WTC11 (cell line): ENCODE measurements at regions not wholly inside any gene's neighbourhood (a gene's known extent, or its start where the extent isn't known, plus 50 kb on each side); places are given as distances from the start of the nearest gene placed in this dataset.

Source experiments
- ATAC-seq: fragments of 200-7000 bp; cut with Tn5 transposase; 2 replicates; pipeline ENCODE4 v1.10.0; 2021; ENCODE audit warnings: mild to moderate bottlenecking, moderate library complexity
- CTCF ChIA-PET: fragments of 300-600 bp; sonication (Branson Sonifier 250); formaldehyde crosslinking; loops from one replicate; lab custom pipeline; 2021; ENCODE audit warnings: antibody characterized with exemption; lab: Charles Lee
- POLR2A ChIA-PET: fragments of 350-600 bp; sonication (Branson Sonifier 250); formaldehyde crosslinking; loops from one replicate; lab custom pipeline; 2021; ENCODE audit warnings: antibody characterized with exemption; lab: Charles Lee
- DNase-seq: peaks from one replicate; pipeline ENCODE4 v3.0.0; 2021; ENCODE audit warnings: low spot score
- H3K27ac Mint-ChIP-seq: 2 replicates; pipeline ENCODE4 v1.8.0; 2021; ENCODE audit warnings: mixed read lengths
- H3K27me3 Mint-ChIP-seq: 2 replicates; pipeline ENCODE4 v1.8.0; 2021; ENCODE audit warnings: low read depth, mild to moderate bottlenecking, moderate library complexity, mixed read lengths
- H3K36me3 Mint-ChIP-seq: 2 replicates; pipeline ENCODE4 v1.8.0; 2021; ENCODE audit warnings: mixed read lengths
- H3K4me1 Mint-ChIP-seq: 2 replicates; pipeline ENCODE4 v1.8.0; 2022; ENCODE audit warnings: mixed read lengths
- H3K4me3 Mint-ChIP-seq: 2 replicates; pipeline ENCODE4 v1.8.0; 2021; ENCODE audit warnings: mild to moderate bottlenecking, moderate library complexity, mixed read lengths
- H3K9me3 Mint-ChIP-seq: 2 replicates; pipeline ENCODE4 v1.8.0; 2021; ENCODE audit warnings: mixed read lengths
- ARID4B ChIP-seq: sonication (generic); formaldehyde crosslinking; IDR thresholded peaks from 2 replicates; pipeline ENCODE4 v1.8.0; 2023; ENCODE audit warnings: missing genetic modification reagents, mild to moderate bottlenecking, borderline replicate concordance
- ATF1 ChIP-seq: sonication (generic); formaldehyde crosslinking; IDR thresholded peaks from 2 replicates; pipeline ENCODE4 v1.8.1; 2023; ENCODE audit warnings: mild to moderate bottlenecking, moderate library complexity, missing genetic modification reagents
- CREM ChIP-seq: sonication (generic); formaldehyde crosslinking; IDR thresholded peaks from 2 replicates; pipeline ENCODE4 v1.8.1; 2022; ENCODE audit warnings: mild to moderate bottlenecking, missing genetic modification reagents, moderate library complexity
- ETV6 ChIP-seq: sonication (generic); formaldehyde crosslinking; IDR thresholded peaks from 2 replicates; pipeline ENCODE4 v1.8.1; 2022; ENCODE audit warnings: mild to moderate bottlenecking, missing genetic modification reagents
- GABPB1 ChIP-seq: sonication (generic); formaldehyde crosslinking; IDR thresholded peaks from 2 replicates; pipeline ENCODE4 v1.8.1; 2023; ENCODE audit warnings: mild to moderate bottlenecking, missing genetic modification reagents
- GRHL2 ChIP-seq: fragments of 250-450 bp; sonication (Bioruptor Pico); IDR thresholded peaks from 2 replicates; pipeline ENCODE4 v1.8.0; 2022; ENCODE audit warnings: mild to moderate bottlenecking, moderate library complexity; ENCODE audit not compliant: insufficient replicate concordance, severe bottlenecking
- HMGA2 ChIP-seq: fragments of 250-450 bp; sonication (Bioruptor Pico); IDR thresholded peaks from 2 replicates; pipeline ENCODE4 v1.4.0; 2021; ENCODE audit warnings: mild to moderate bottlenecking, moderate library complexity
- HMGXB4 ChIP-seq: sonication (generic); formaldehyde crosslinking; IDR thresholded peaks from 2 replicates; pipeline ENCODE4 v1.8.1; 2023; ENCODE audit warnings: mild to moderate bottlenecking, moderate library complexity, missing genetic modification reagents
- KAT7 ChIP-seq: sonication (generic); formaldehyde crosslinking; IDR thresholded peaks from 2 replicates; pipeline ENCODE4 v1.8.1; 2023; ENCODE audit warnings: missing genetic modification reagents, mild to moderate bottlenecking, borderline replicate concordance
- MLX ChIP-seq: sonication (generic); formaldehyde crosslinking; IDR thresholded peaks from 2 replicates; pipeline ENCODE4 v1.8.1; 2023; ENCODE audit warnings: mild to moderate bottlenecking, missing genetic modification reagents, moderate library complexity
- MXD4 ChIP-seq: fragments of 250-450 bp; sonication (Bioruptor Pico); IDR thresholded peaks from 2 replicates; pipeline ENCODE4 v1.8.0; 2021; ENCODE audit warnings: mild to moderate bottlenecking, moderate library complexity, borderline replicate concordance
- OVOL2 ChIP-seq: fragments of 250-450 bp; sonication (Bioruptor Pico); IDR thresholded peaks from 2 replicates; pipeline ENCODE4 v1.9.0; 2021; ENCODE audit warnings: mild to moderate bottlenecking, borderline replicate concordance
- SP1 ChIP-seq: sonication (generic); formaldehyde crosslinking; conservative IDR thresholded peaks from 2 replicates; pipeline ENCODE4 v1.8.1; 2022; ENCODE audit warnings: missing genetic modification reagents
- STAT6 ChIP-seq: sonication (generic); formaldehyde crosslinking; conservative IDR thresholded peaks from 2 replicates; pipeline ENCODE4 v1.8.1; 2023; ENCODE audit warnings: mild to moderate bottlenecking, low read depth, missing genetic modification reagents, moderate library complexity
- TCF7 ChIP-seq: sonication (generic); formaldehyde crosslinking; IDR thresholded peaks from 2 replicates; pipeline ENCODE4 v1.8.0; 2022; ENCODE audit warnings: mild to moderate bottlenecking, low read depth, missing genetic modification reagents, moderate library complexity
- ZNF232 ChIP-seq: sonication (generic); formaldehyde crosslinking; IDR thresholded peaks from 2 replicates; pipeline ENCODE4 v1.8.0; 2022; ENCODE audit warnings: mild to moderate bottlenecking, missing genetic modification reagents
- ZNF396 ChIP-seq: fragments of 250-450 bp; sonication (Bioruptor Pico); IDR thresholded peaks from 2 replicates; pipeline ENCODE4 v1.8.0; 2021; ENCODE audit warnings: mild to moderate bottlenecking, moderate library complexity, borderline replicate concordance
- ZNF512 ChIP-seq: sonication (generic); formaldehyde crosslinking; IDR thresholded peaks from 2 replicates; pipeline ENCODE4 v1.8.1; 2022; ENCODE audit warnings: missing genetic modification reagents, borderline replicate concordance
- ZNF671 ChIP-seq: fragments of 250-450 bp; sonication (Bioruptor Pico); IDR thresholded peaks from 2 replicates; pipeline ENCODE4 v1.8.0; 2021; ENCODE audit warnings: mild to moderate bottlenecking

- Mint-ChIP-seq H3K4me1 (no peaks in the 10 kb centered on the region), H3K4me3 (no peak overlapping the region), H3K27me3 (no peaks in the 10 kb centered on the region), H3K27ac (no peak overlapping the region), H3K36me3 (no peaks in the 10 kb centered on the region), H3K9me3 (peaks cover 3% of the 10 kb centered on the region; the same call in 1 of the 2 replicates)
- ChIA-PET CTCF (no interaction called here), POLR2A (no interaction called here)
- no peak for DNase-seq
- no peak for TF ChIP-seq GABPB1 (CRISPR knock-in tag)
- TF ChIP-seq STAT6 (CRISPR knock-in tag) = no peak
- TF ChIP-seq ETV6 (CRISPR knock-in tag) = no peak
- no peak for TF ChIP-seq SP1
- no peak for TF ChIP-seq ATF1 (CRISPR knock-in tag)
- no peak for TF ChIP-seq MLX
- TF ChIP-seq ZNF512 (CRISPR knock-in tag) = no peak
- no peak for ATAC-seq
These were observed 1360.9 kb upstream of the ALCAM start for GRCh38 chr3:104005815-104006214.

GRCh38 chr3:104018541-104018940 lies 1348.2 kb upstream of the ALCAM start:
- TF ChIP-seq MXD4 (CRISPR knock-in tag) = no peak
- TF ChIP-seq KAT7 (CRISPR knock-in tag) = no peak
- TF ChIP-seq HMGA2 (CRISPR knock-in tag) = no peak
- TF ChIP-seq CREM = no peak
- no peak for TF ChIP-seq ZNF396
- no peak for TF ChIP-seq TCF7 (CRISPR knock-in tag)
- TF ChIP-seq OVOL2 (CRISPR knock-in tag) = no peak
- TF ChIP-seq ARID4B (CRISPR knock-in tag) = no peak
- TF ChIP-seq ZNF232 (CRISPR knock-in tag) = no peak
- TF ChIP-seq HMGXB4 (CRISPR knock-in tag) = no peak
- TF ChIP-seq ATF1 (CRISPR knock-in tag) = no peak
- TF ChIP-seq GRHL2 (CRISPR knock-in tag) = no peak
- no peak for TF ChIP-seq ZNF671 (CRISPR knock-in tag)
- CTCF ChIA-PET = interaction anchor here (1.3 kb wide), 1 partner anchor 26 kb away, joined by 5 read pairs; no protein-coding TSS in a partner anchor
- Mint-ChIP-seq H3K4me1 (no peaks in the 10 kb centered on the region), H3K36me3 (0 out of 2 replicates have a peak, but pooled peaks cover 6% of the 10 kb centered on the region), H3K27ac (no peak overlapping the region), H3K27me3 (no peaks in the 10 kb centered on the region), H3K9me3 (peaks cover 66% of the 10 kb centered on the region), H3K4me3 (no peak overlapping the region)
- no peak for DNase-seq
- no peak for ATAC-seq
- POLR2A ChIA-PET = no interaction called here
